ENCODE measurements at regions not wholly inside any gene's neighbourhood (a gene's known extent, or its start where the extent isn't known, plus 50 kb on each side); places are given as distances from the start of the nearest gene placed in this dataset.

- TF ChIP-seq CTCF (conservative IDR thresholded peaks at IDR 0.05 in 1 of 2, IDR thresholded peaks at IDR 0.05 in 1 of 2; ENCODE audit: low read depth in 1 of 2, low read length in 2 of 2) (no peak), EZH2 (IDR thresholded peaks at IDR 0.05; ENCODE audit: low read length, missing control alignments) (no peak)
These were observed 288.5 kb downstream of the C16orf95 start for GRCh38 chr16:87028481-87029320.
